KMS-11 (cell line): ENCODE measurements at regions not wholly inside any gene's neighbourhood (a gene's known extent, or its start where the extent isn't known, plus 50 kb on each side); places are given as distances from the start of the nearest gene placed in this dataset.

Experiments
- H2AFZ ChIP-seq: fragments of 200-600 bp; sonication (generic); 2 replicates; pipeline ENCODE4 v1.6.1; 2016; ENCODE audit warnings: antibody characterized with exemption, mixed run types, low read depth
- H3K27ac ChIP-seq: fragments of 200-600 bp; sonication (generic); 2 replicates; pipeline ENCODE4 v1.6.1; 2016; ENCODE audit warnings: mild to moderate bottlenecking, mixed run types
- H3K27me3 ChIP-seq: fragments of 200-600 bp; sonication (generic); 2 replicates; pipeline ENCODE4 v1.6.1; 2017; ENCODE audit warnings: mild to moderate bottlenecking, low read depth, mixed run types, moderate library complexity; ENCODE audit not compliant: insufficient read depth
- H3K36me3 ChIP-seq: fragments of 200-600 bp; sonication (generic); 2 replicates; pipeline ENCODE4 v1.6.1; 2017; ENCODE audit warnings: mild to moderate bottlenecking, mixed run types; ENCODE audit not compliant: insufficient read depth
- H3K4me1 ChIP-seq: fragments of 200-600 bp; sonication (generic); 2 replicates; pipeline ENCODE4 v1.6.1; 2016; ENCODE audit warnings: mild to moderate bottlenecking, low read depth, mixed run types; ENCODE audit not compliant: poor library complexity, severe bottlenecking
- H3K4me2 ChIP-seq: fragments of 200-600 bp; sonication (generic); 2 replicates; pipeline ENCODE4 v1.7.0; 2016; ENCODE audit warnings: mild to moderate bottlenecking, mixed run types
- H3K4me3 ChIP-seq: fragments of 200-600 bp; sonication (generic); IDR thresholded peaks from 2 replicates; pipeline ENCODE4 v1.6.1; 2017; ENCODE audit warnings: low read depth, low read length, mixed read lengths; ENCODE audit not compliant: insufficient read depth
- H3K79me2 ChIP-seq: fragments of 200-600 bp; sonication (generic); 2 replicates; pipeline ENCODE4 v1.6.1; 2016; ENCODE audit warnings: low read depth, mixed run types; ENCODE audit not compliant: insufficient read depth
- H3K9ac ChIP-seq: fragments of 200-600 bp; sonication (generic); 2 replicates; pipeline ENCODE4 v1.6.1; 2016; ENCODE audit warnings: mild to moderate bottlenecking, mixed run types
- H4K20me1 ChIP-seq: fragments of 200-600 bp; sonication (generic); 2 replicates; pipeline ENCODE4 v1.6.1; 2016; ENCODE audit warnings: mild to moderate bottlenecking, mixed run types; ENCODE audit not compliant: insufficient read depth
- TF ChIP-seq, protein P1 (sequence below): fragments of 200-600 bp; sonication (generic); conservative IDR thresholded peaks from 2 replicates; pipeline ENCODE4 v1.6.1; 2017; ENCODE audit warnings: low read depth, mild to moderate bottlenecking, antibody characterized with exemption, low read length, moderate library complexity, mixed read lengths

DNA sequence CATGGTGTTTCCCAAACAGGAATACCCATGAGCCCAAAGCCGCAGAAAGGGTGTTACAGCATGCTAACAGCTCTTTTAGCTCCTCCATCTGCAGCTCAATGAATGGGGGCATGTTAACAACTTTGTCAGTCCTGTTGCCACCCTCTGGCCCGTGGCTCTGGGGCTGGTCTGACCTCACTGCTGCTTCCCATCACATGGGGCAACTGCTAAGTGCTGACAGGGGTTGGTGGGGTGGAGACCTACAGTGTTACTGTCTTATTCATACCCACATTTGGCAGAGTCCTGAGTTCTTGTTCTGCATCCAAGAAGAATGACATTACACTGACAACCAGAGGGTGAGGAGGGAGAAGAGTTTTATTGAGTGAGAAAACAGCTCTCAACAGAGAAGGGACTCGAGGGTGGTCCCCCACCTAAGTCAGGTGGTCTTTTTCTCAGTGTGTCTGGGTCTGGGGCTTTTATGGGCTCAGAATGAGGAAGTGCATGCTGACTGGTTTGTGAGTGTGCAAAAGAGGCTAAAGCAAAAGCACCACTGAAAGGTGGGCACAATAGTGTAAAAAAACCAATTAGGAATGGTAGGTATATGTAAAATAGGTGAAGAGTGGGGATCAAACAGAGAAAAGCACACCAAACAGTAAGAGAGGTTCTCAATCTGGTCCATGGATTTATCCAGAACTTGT lies 1952.0 kb upstream of the PCDH20 start:
- Histone ChIP-seq H3K9ac (no peak overlapping the region), H3K4me2 (no peak overlapping the region), H3K27me3 (no peaks in the 10 kb centered on the region), H3K4me3 (no peak overlapping the region), H2AFZ (no peak overlapping the region), H4K20me1 (no peaks in the 10 kb centered on the region), H3K79me2 (no peaks in the 10 kb centered on the region), H3K27ac (no peak overlapping the region), H3K4me1 (no peaks in the 10 kb centered on the region), H3K36me3 (no peaks in the 10 kb centered on the region)
- TF ChIP-seq, protein P1, sequence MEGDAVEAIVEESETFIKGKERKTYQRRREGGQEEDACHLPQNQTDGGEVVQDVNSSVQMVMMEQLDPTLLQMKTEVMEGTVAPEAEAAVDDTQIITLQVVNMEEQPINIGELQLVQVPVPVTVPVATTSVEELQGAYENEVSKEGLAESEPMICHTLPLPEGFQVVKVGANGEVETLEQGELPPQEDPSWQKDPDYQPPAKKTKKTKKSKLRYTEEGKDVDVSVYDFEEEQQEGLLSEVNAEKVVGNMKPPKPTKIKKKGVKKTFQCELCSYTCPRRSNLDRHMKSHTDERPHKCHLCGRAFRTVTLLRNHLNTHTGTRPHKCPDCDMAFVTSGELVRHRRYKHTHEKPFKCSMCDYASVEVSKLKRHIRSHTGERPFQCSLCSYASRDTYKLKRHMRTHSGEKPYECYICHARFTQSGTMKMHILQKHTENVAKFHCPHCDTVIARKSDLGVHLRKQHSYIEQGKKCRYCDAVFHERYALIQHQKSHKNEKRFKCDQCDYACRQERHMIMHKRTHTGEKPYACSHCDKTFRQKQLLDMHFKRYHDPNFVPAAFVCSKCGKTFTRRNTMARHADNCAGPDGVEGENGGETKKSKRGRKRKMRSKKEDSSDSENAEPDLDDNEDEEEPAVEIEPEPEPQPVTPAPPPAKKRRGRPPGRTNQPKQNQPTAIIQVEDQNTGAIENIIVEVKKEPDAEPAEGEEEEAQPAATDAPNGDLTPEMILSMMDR = no peak

DNA sequence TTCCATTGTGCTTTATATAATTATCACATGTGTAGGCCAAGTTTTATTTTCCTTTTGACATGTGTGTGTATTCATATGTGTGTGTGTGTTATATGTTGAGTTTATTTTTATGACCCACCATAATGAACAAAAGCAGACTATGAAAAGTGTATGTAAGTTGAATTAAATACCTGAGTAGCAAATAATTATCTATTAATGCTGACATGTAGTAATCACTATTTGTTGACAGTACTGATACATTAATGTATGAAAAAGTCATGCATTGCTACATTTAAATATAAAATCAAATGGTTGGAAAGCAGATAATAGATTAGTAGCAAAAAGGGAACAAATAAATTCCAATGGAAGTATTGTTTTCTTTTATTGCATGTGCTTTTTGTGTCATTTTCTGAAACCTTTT lies 1948.5 kb upstream of the PCDH20 start:
- Histone ChIP-seq H3K4me2 (no peak overlapping the region), H3K9ac (no peak overlapping the region), H3K27ac (no peak overlapping the region), H3K4me3 (no peak overlapping the region), H3K79me2 (no peaks in the 10 kb centered on the region), H4K20me1 (no peaks in the 10 kb centered on the region), H3K4me1 (no peaks in the 10 kb centered on the region), H2AFZ (no peak overlapping the region), H3K27me3 (no peaks in the 10 kb centered on the region), H3K36me3 (no peaks in the 10 kb centered on the region)
- TF ChIP-seq, protein P1 = no peak

GRCh38 chr13:63351533-63351932 lies 1935.9 kb upstream of the PCDH20 start:
- H4K20me1 ChIP-seq = no peaks in the 10 kb centered on the region
- no peaks in the 10 kb centered on the region for H3K4me1 ChIP-seq
- no peaks in the 10 kb centered on the region for H3K27me3 ChIP-seq
- no peak overlapping the region for H3K9ac ChIP-seq
- no peak overlapping the region for H3K4me3 ChIP-seq
- H3K4me2 ChIP-seq = no peak overlapping the region
- TF ChIP-seq, protein P1 = no peak
- H3K79me2 ChIP-seq = no peaks in the 10 kb centered on the region
- no peak overlapping the region for H2AFZ ChIP-seq
- H3K36me3 ChIP-seq = no peaks in the 10 kb centered on the region
- H3K27ac ChIP-seq = no peak overlapping the region

DNA sequence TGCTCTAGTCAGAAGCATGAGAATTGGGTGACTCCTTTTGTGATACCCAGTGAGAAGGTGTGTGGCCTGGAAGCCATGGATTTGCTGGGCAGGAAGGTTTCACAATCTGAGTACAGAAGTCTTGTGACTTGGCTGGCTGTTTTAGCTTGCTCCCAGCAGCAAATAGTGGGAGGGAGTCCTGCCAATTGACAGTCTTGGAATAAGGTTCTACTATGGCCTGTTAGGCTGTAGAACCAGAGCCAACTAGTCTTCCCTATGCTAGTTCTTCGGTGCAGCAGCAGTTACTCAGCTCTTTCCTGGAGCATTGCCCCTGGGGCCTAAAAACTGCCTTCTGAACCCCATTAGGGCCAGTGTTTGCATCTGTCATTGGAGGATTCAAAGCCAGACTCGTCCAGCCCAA lies 1935.4 kb upstream of the PCDH20 start:
- Histone ChIP-seq H3K27ac (no peak overlapping the region), H3K27me3 (no peaks in the 10 kb centered on the region)
- TF ChIP-seq, protein P1 = no peak

More for the DNA sequence above, 1935.4 kb upstream of the PCDH20 start:
- H3K4me3 ChIP-seq = no peak overlapping the region
- no peaks in the 10 kb centered on the region for H4K20me1 ChIP-seq
- H3K4me1 ChIP-seq = no peaks in the 10 kb centered on the region
- H3K79me2 ChIP-seq = no peaks in the 10 kb centered on the region
- H3K4me2 ChIP-seq = no peak overlapping the region
- no peak overlapping the region for H3K9ac ChIP-seq
- no peak overlapping the region for H2AFZ ChIP-seq
- H3K36me3 ChIP-seq = no peaks in the 10 kb centered on the region
